ENCODE measurements at regions not wholly inside any gene's neighbourhood (a gene's known extent, or its start where the extent isn't known, plus 50 kb on each side); places are given as distances from the start of the nearest gene placed in this dataset.

- TF ChIP-seq CTCF (IDR thresholded peaks at IDR 0.05; ENCODE audit: low read depth, low read length, poor library complexity, severe bottlenecking) (no peak), EZH2phosphoT487 (IDR thresholded peaks at IDR 0.05; ENCODE audit: borderline replicate concordance, low read length) (no peak)
Observed at GRCh38 chr13:89852570-89852969, 1494.9 kb upstream of the MIR17HG start.
